ENCODE measurements at regions not wholly inside any gene's neighbourhood (a gene's known extent, or its start where the extent isn't known, plus 50 kb on each side); places are given as distances from the start of the nearest gene placed in this dataset.

- H3K4me2 ChIP-seq: peak overlapping the region; percentile 44; the same call in 1 of the 2 replicates
Observed at GRCh38 chr3:17972959-17973906, 230.8 kb upstream of the TBC1D5 start.

More at GRCh38 chr3:17972959-17973906, 230.8 kb upstream of the TBC1D5 start:
- H3K4me3 ChIP-seq: no peak overlapping the region
- H3K27ac ChIP-seq (ENCODE audit: low read depth): no peak overlapping the region
- H3K4me3 Mint-ChIP-seq: no peak overlapping the region
- peaks cover 11% of the 10 kb centered on the region for H3K4me1 ChIP-seq (ENCODE audit: insufficient read depth)
- no peaks in the 10 kb centered on the region for H3F3A ChIP-seq (replicated peaks; ENCODE audit: low read depth)
- no peak overlapping the region for H2AFZ ChIP-seq
- peak overlapping the region; percentile 63 for H3K27ac Mint-ChIP-seq
- TF ChIP-seq, protein P1, sequence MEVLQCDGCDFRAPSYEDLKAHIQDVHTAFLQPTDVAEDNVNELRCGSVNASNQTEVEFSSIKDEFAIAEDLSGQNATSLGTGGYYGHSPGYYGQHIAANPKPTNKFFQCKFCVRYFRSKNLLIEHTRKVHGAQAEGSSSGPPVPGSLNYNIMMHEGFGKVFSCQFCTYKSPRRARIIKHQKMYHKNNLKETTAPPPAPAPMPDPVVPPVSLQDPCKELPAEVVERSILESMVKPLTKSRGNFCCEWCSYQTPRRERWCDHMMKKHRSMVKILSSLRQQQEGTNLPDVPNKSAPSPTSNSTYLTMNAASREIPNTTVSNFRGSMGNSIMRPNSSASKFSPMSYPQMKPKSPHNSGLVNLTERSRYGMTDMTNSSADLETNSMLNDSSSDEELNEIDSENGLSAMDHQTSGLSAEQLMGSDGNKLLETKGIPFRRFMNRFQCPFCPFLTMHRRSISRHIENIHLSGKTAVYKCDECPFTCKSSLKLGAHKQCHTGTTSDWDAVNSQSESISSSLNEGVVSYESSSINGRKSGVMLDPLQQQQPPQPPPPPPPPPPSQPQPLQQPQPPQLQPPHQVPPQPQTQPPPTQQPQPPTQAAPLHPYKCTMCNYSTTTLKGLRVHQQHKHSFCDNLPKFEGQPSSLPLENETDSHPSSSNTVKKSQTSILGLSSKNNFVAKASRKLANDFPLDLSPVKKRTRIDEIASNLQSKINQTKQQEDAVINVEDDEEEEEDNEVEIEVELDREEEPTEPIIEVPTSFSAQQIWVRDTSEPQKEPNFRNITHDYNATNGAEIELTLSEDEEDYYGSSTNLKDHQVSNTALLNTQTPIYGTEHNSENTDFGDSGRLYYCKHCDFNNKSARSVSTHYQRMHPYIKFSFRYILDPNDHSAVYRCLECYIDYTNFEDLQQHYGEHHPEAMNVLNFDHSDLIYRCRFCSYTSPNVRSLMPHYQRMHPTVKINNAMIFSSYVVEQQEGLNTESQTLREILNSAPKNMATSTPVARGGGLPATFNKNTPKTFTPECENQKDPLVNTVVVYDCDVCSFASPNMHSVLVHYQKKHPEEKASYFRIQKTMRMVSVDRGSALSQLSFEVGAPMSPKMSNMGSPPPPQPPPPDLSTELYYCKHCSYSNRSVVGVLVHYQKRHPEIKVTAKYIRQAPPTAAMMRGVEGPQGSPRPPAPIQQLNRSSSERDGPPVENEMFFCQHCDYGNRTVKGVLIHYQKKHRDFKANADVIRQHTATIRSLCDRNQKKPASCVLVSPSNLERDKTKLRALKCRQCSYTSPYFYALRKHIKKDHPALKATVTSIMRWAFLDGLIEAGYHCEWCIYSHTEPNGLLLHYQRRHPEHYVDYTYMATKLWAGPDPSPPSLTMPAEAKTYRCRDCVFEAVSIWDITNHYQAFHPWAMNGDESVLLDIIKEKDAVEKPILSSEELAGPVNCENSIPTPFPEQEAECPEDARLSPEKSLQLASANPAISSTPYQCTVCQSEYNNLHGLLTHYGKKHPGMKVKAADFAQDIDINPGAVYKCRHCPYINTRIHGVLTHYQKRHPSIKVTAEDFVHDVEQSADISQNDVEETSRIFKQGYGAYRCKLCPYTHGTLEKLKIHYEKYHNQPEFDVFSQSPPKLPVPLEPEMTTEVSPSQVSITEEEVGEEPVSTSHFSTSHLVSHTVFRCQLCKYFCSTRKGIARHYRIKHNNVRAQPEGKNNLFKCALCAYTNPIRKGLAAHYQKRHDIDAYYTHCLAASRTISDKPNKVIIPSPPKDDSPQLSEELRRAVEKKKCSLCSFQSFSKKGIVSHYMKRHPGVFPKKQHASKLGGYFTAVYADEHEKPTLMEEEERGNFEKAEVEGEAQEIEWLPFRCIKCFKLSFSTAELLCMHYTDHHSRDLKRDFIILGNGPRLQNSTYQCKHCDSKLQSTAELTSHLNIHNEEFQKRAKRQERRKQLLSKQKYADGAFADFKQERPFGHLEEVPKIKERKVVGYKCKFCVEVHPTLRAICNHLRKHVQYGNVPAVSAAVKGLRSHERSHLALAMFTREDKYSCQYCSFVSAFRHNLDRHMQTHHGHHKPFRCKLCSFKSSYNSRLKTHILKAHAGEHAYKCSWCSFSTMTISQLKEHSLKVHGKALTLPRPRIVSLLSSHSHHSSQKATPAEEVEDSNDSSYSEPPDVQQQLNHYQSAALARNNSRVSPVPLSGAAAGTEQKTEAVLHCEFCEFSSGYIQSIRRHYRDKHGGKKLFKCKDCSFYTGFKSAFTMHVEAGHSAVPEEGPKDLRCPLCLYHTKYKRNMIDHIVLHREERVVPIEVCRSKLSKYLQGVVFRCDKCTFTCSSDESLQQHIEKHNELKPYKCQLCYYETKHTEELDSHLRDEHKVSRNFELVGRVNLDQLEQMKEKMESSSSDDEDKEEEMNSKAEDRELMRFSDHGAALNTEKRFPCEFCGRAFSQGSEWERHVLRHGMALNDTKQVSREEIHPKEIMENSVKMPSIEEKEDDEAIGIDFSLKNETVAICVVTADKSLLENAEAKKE (CRISPR knock-in tag; IDR thresholded peaks at IDR 0.05): no peak
- TF ChIP-seq ETS1 (IDR thresholded peaks at IDR 0.05) (no peak), CREB1 (CRISPR knock-in tag; IDR thresholded peaks at IDR 0.05; ENCODE audit: low read depth) (no peak), STAT1 (IDR thresholded peaks at IDR 0.05; ENCODE audit: unreplicated experiment) (no peak), EZH2 (IDR thresholded peaks at IDR 0.05; ENCODE audit: low read depth, unreplicated experiment) (no peak), NANOG (IDR thresholded peaks at IDR 0.05; ENCODE audit: borderline replicate concordance) (no peak), REST (IDR thresholded peaks at IDR 0.05; ENCODE audit: unreplicated experiment) (no peak), JUNB (IDR thresholded peaks at IDR 0.05; ENCODE audit: unreplicated experiment) (no peak), ZNF331 (CRISPR knock-in tag; IDR thresholded peaks at IDR 0.05; ENCODE audit: low read depth) (no peak), POLR2AphosphoS5 (IDR thresholded peaks at IDR 0.05; ENCODE audit: low read depth) (no peak), EZH2phosphoT487 (IDR thresholded peaks at IDR 0.05; ENCODE audit: unreplicated experiment) (no peak)
- TF ChIP-seq, protein P2, sequence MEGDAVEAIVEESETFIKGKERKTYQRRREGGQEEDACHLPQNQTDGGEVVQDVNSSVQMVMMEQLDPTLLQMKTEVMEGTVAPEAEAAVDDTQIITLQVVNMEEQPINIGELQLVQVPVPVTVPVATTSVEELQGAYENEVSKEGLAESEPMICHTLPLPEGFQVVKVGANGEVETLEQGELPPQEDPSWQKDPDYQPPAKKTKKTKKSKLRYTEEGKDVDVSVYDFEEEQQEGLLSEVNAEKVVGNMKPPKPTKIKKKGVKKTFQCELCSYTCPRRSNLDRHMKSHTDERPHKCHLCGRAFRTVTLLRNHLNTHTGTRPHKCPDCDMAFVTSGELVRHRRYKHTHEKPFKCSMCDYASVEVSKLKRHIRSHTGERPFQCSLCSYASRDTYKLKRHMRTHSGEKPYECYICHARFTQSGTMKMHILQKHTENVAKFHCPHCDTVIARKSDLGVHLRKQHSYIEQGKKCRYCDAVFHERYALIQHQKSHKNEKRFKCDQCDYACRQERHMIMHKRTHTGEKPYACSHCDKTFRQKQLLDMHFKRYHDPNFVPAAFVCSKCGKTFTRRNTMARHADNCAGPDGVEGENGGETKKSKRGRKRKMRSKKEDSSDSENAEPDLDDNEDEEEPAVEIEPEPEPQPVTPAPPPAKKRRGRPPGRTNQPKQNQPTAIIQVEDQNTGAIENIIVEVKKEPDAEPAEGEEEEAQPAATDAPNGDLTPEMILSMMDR (conservative IDR thresholded peaks at IDR 0.05; ENCODE audit: low read depth in 2 of 2): no peak
- no peaks in the 10 kb centered on the region for H3K36me3 Mint-ChIP-seq (ENCODE audit: low read depth)
- H3K9me3 Mint-ChIP-seq: no peaks in the 10 kb centered on the region
- no peaks in the 10 kb centered on the region for H4K20me1 ChIP-seq (replicated peaks; ENCODE audit: insufficient read depth)
- peaks cover 13% of the 10 kb centered on the region for H3K4me1 Mint-ChIP-seq
- no peaks in the 10 kb centered on the region for H3K36me3 ChIP-seq (ENCODE audit: insufficient read depth)
- peaks cover 2% of the 10 kb centered on the region for H3K27me3 Mint-ChIP-seq (ENCODE audit: insufficient read depth, low read depth, poor library complexity)
- no peaks in the 10 kb centered on the region for H3K27me3 ChIP-seq (ENCODE audit: insufficient read depth)
- no peaks in the 10 kb centered on the region for H3K9me2 ChIP-seq (ENCODE audit: insufficient read depth)
- H3K79me2 ChIP-seq (replicated peaks; ENCODE audit: insufficient read depth): no peaks in the 10 kb centered on the region
- DNase-seq (ENCODE audit: low spot score): no peak
- no peak for ATAC-seq
